H1 (cell line): ENCODE measurements at regions not wholly inside any gene's neighbourhood (a gene's known extent, or its start where the extent isn't known, plus 50 kb on each side); places are given as distances from the start of the nearest gene placed in this dataset.

Experiments used
- CTCF ChIA-PET: fragments of 300-600 bp; sonication (Branson Sonifier 250); formaldehyde crosslinking; loops from one replicate; lab custom pipeline; 2021; ENCODE audit not compliant: partially characterized antibody; lab: Charles Lee
- POLR2A ChIA-PET: fragments of 300-600 bp; sonication (Branson Sonifier 250); formaldehyde crosslinking; loops from one replicate; lab custom pipeline; 2021; ENCODE audit warnings: inconsistent platforms; ENCODE audit not compliant: partially characterized antibody; lab: Charles Lee
- DNase-seq, 2 experiments: peaks; one replicate each; pipeline versions ENCODE4 v3.0.0 to v3.0.0-alpha.2; 2010 to 2022; ENCODE audit warnings: low spot score in 2 of 2, low read depth in 1 of 2, mixed read lengths in 1 of 2
- FAIRE-seq: peaks from 2 replicates; lab custom pipeline; 2011; peaks lifted over from hg19 to GRCh38; lab: Jason Lieb, UNC
- H2AFZ ChIP-seq: 2 replicates; pipeline ENCODE4 v1.8.1; 2012; ENCODE audit warnings: low read length, inconsistent platforms
- H2AK5ac ChIP-seq: 2 replicates; pipeline ENCODE4 v1.6.1; 2013; ENCODE audit warnings: low read depth, low read length
- H2BK120ac ChIP-seq: replicated peaks from 2 replicates; pipeline ENCODE3; 2013; ENCODE audit warnings: low read depth, low read length, inconsistent platforms
- H2BK12ac ChIP-seq: 2 replicates; pipeline ENCODE4 v1.6.1; 2013; ENCODE audit warnings: low read depth, low read length
- H2BK15ac ChIP-seq: 2 replicates; pipeline ENCODE4 v1.6.1; 2013; ENCODE audit warnings: low read length
- H2BK20ac ChIP-seq: 2 replicates; pipeline ENCODE4 v1.6.1; 2013; ENCODE audit warnings: low read length
- H2BK5ac ChIP-seq: 2 replicates; pipeline ENCODE4 v1.6.1; 2013; ENCODE audit warnings: low read depth, low read length
- H3K14ac ChIP-seq: 2 replicates; pipeline ENCODE4 v1.6.1; 2013; ENCODE audit warnings: inconsistent platforms; ENCODE audit not compliant: insufficient read length
- H3K18ac ChIP-seq: 2 replicates; pipeline ENCODE4 v1.6.1; 2013; ENCODE audit warnings: low read length; ENCODE audit errors: extremely low read depth
- H3K23ac ChIP-seq: 2 replicates; pipeline ENCODE4 v1.6.1; 2013; ENCODE audit warnings: inconsistent platforms; ENCODE audit not compliant: insufficient read length
- H3K23me2 ChIP-seq: 2 replicates; pipeline ENCODE4 v1.6.1; 2013; ENCODE audit warnings: low read depth, low read length
- H3K27ac ChIP-seq: 2 replicates; pipeline ENCODE4 v1.6.1; 2011; ENCODE audit warnings: low read depth, low read length, inconsistent platforms
- H3K27me3 ChIP-seq, 4 experiments: replicated peaks in 1 of 4; 1 replicate in 1 of 4; 2 replicates in 3 of 4; pipeline versions ENCODE4 v1.6.1 to v1.8.1; 2011 to 2013; ENCODE audit warnings: low read length in 3 of 4, mild to moderate bottlenecking in 3 of 4, inconsistent platforms in 2 of 4, mixed read lengths in 2 of 4, moderate library complexity in 1 of 4; ENCODE audit not compliant: control insufficient read depth in 3 of 4, insufficient read depth in 3 of 4; ENCODE audit errors: extremely low read depth in 1 of 4
- H3K36me3 ChIP-seq, 4 experiments: 2 replicates each; pipeline versions ENCODE4 v1.6.1 to v1.8.1; 2011 to 2013; ENCODE audit warnings: mild to moderate bottlenecking in 4 of 4, low read length in 3 of 4, moderate library complexity in 2 of 4, control low read depth in 1 of 4, inconsistent platforms in 1 of 4; ENCODE audit not compliant: insufficient read depth in 4 of 4, control insufficient read depth in 2 of 4
- H3K4ac ChIP-seq: replicated peaks from 2 replicates; pipeline ENCODE3; 2013; ENCODE audit warnings: low read length, low read depth, mixed read lengths, inconsistent platforms; ENCODE audit not compliant: insufficient read length
- H3K4me1 ChIP-seq, 4 experiments: replicated peaks in 1 of 4; 1 replicate in 1 of 4; 2 replicates in 3 of 4; pipeline versions ENCODE4 v1.6.1 to v1.8.1; 2011 to 2013; ENCODE audit warnings: low read length in 3 of 4, inconsistent platforms in 2 of 4, mixed read lengths in 1 of 4; ENCODE audit not compliant: insufficient read depth in 4 of 4, control insufficient read depth in 3 of 4
- H3K4me2 ChIP-seq, 2 experiments: 2 replicates each; pipeline versions ENCODE4 v1.6.1 to v1.8.1; 2011 to 2013; ENCODE audit warnings: low read depth in 2 of 2, low read length in 2 of 2, control low read depth in 1 of 2, inconsistent platforms in 1 of 2, mild to moderate bottlenecking in 1 of 2; ENCODE audit not compliant: insufficient read depth in 1 of 2
- H3K4me3 ChIP-seq, 4 experiments: fragments of 200-600, 300-600 bp in 1 of 4; sonication (generic), shearing (Covaris generic), sonication (Bioruptor Twin) in 1 of 4; 2 replicates each; pipeline versions ENCODE4 v1.5.1 to v1.8.1; 2011 to 2016; ENCODE audit warnings: low read length in 4 of 4, low read depth in 3 of 4, control low read depth in 2 of 4, inconsistent platforms in 2 of 4, mild to moderate bottlenecking in 2 of 4, mixed read lengths in 1 of 4, moderate library complexity in 1 of 4; ENCODE audit not compliant: insufficient read depth in 2 of 4; ENCODE audit errors: extremely low read depth in 1 of 4
- H3K56ac ChIP-seq: replicated peaks from 2 replicates; pipeline ENCODE3; 2013; ENCODE audit warnings: low read depth, mild to moderate bottlenecking, mixed read lengths, low read length, inconsistent platforms; ENCODE audit not compliant: insufficient read length
- H3K79me1 ChIP-seq: 2 replicates; pipeline ENCODE4 v1.6.1; 2013; ENCODE audit warnings: low read depth, low read length, control low read depth
- H3K79me2 ChIP-seq, 2 experiments: 2 replicates each; pipeline versions ENCODE4 v1.6.1 to v1.8.1; 2012 to 2013; ENCODE audit warnings: low read length in 2 of 2, mild to moderate bottlenecking in 2 of 2, inconsistent platforms in 1 of 2; ENCODE audit not compliant: insufficient read depth in 2 of 2, control insufficient read depth in 1 of 2
- H3K9ac ChIP-seq, 4 experiments: replicated peaks in 1 of 4; 1 replicate in 1 of 4; 2 replicates in 3 of 4; pipeline versions ENCODE4 v1.6.1 to v1.8.1; 2011 to 2013; ENCODE audit warnings: low read depth in 3 of 4, low read length in 3 of 4, control low read depth in 2 of 4, mild to moderate bottlenecking in 2 of 4, moderate library complexity in 2 of 4, inconsistent platforms in 1 of 4; ENCODE audit errors: extremely low read depth in 1 of 4
- H3K9me3 ChIP-seq, 2 experiments: 2 replicates each; pipeline versions ENCODE4 v1.6.1 to v1.8.1; 2012 to 2013; ENCODE audit warnings: mild to moderate bottlenecking in 2 of 2, moderate library complexity in 2 of 2, control low read depth in 1 of 2, inconsistent platforms in 1 of 2, low read depth in 1 of 2, low read length in 1 of 2, mixed read lengths in 1 of 2; ENCODE audit not compliant: insufficient read depth in 2 of 2
- H4K20me1 ChIP-seq, 2 experiments: replicated peaks in 1 of 2; 2 replicates each; pipeline versions ENCODE3 to v1.8.1; 2011 to 2013; ENCODE audit warnings: inconsistent platforms in 2 of 2, low read length in 2 of 2, mild to moderate bottlenecking in 1 of 2; ENCODE audit not compliant: insufficient read depth in 2 of 2, control insufficient read depth in 1 of 2
- H4K5ac ChIP-seq: 2 replicates; pipeline ENCODE4 v1.6.1; 2013; ENCODE audit warnings: low read length, low read depth, mixed read lengths, inconsistent platforms; ENCODE audit not compliant: insufficient read length
- H4K8ac ChIP-seq: 2 replicates; pipeline ENCODE4 v1.8.0; 2013; ENCODE audit warnings: mild to moderate bottlenecking, moderate library complexity, low read length, inconsistent platforms; ENCODE audit not compliant: insufficient read depth; ENCODE audit errors: extremely low read depth
- H4K91ac ChIP-seq: replicated peaks from 2 replicates; pipeline ENCODE3; 2013; ENCODE audit warnings: low read length, mixed read lengths, inconsistent platforms; ENCODE audit not compliant: insufficient read length
- BRCA1 ChIP-seq: IDR thresholded peaks from 2 replicates; pipeline ENCODE4 v1.6.1; 2012; ENCODE audit warnings: low read depth, low read length, improper control_type of control experiment
- WGBS, 2 experiments: shearing (Covaris generic) in 1 of 2; methylation state at CpG; one replicate each; pipeline versions ENCODE4 v1.1.6 to v1.1.7; 2013 to 2015; ENCODE audit warnings: low lambda C conversion rate in 2 of 2, mixed read lengths in 2 of 2, inconsistent platforms in 1 of 2, low coverage in 1 of 2, missing lambda C conversion rate in 1 of 2; ENCODE audit not compliant: insufficient replicate concordance in 2 of 2, insufficient coverage in 1 of 2, insufficient read length in 1 of 2; ENCODE audit errors: extremely low coverage in 1 of 2, missing lambda C conversion rate in 1 of 2; 5-methylcytosine and 5-hydroxymethylcytosine counted together

GRCh38 chr4:123889507-123889906 lies 492.9 kb downstream of the SPRY1 start:
- Histone ChIP-seq H3K79me2 (no peaks in the 10 kb centered on the region), H3K27ac (no peak overlapping the region), H2BK120ac (no peak overlapping the region), H3K4me1 (no peaks in the 10 kb centered on the region), H3K4ac (no peak overlapping the region), H2BK20ac (no peak overlapping the region), H4K91ac (no peak overlapping the region), H2BK12ac (no peak overlapping the region), H3K9ac (no peak overlapping the region), H4K20me1 (no peaks in the 10 kb centered on the region), H3K56ac (no peak overlapping the region), H3K4me3 (no peak overlapping the region), H3K23ac (no peak overlapping the region), H2AK5ac (no peak overlapping the region), H2BK15ac (no peak overlapping the region), H2BK5ac (no peak overlapping the region), H3K18ac (no peak overlapping the region), H4K5ac (no peak overlapping the region), H3K36me3 (no peaks in the 10 kb centered on the region), H2AFZ (no peak overlapping the region), H3K4me2 (no peak overlapping the region), H3K23me2 (no peaks in the 10 kb centered on the region), H3K79me1 (no peaks in the 10 kb centered on the region), H3K14ac (no peak overlapping the region), H3K9me3 (peaks cover 6 to 8% of the 10 kb centered on the region in 2 experiments; a peak in 3 of 4 replicates), H3K27me3 (no peaks in the 10 kb centered on the region), H4K8ac (no peak overlapping the region)
- ChIA-PET POLR2A (no interaction called here), CTCF (interaction anchor here (1.6 kb wide), 1 partner anchor 10 kb away, joined by 4 read pairs; no protein-coding TSS in a partner anchor)
- DNase-seq: no peak
- 94% methylated on average over 1 of the region's 1 CpG; no CpG with 5 or more reads in 1 of the 2 experiments for WGBS, 2 experiments
- FAIRE-seq: no peak
- TF ChIP-seq BRCA1: no peak
